Retina (tissue), 1 donor: ENCODE measurements at regions not wholly inside any gene's neighbourhood (a gene's known extent, or its start where the extent isn't known, plus 50 kb on each side); places are given as distances from the start of the nearest gene placed in this dataset.
A peak's percentile ranks its signal among the peaks of the same experiment; 100 is the strongest.

Experiments
- DNase-seq: peaks from one replicate; pipeline ENCODE4 v3.0.0-alpha.2; 2016

DNA sequence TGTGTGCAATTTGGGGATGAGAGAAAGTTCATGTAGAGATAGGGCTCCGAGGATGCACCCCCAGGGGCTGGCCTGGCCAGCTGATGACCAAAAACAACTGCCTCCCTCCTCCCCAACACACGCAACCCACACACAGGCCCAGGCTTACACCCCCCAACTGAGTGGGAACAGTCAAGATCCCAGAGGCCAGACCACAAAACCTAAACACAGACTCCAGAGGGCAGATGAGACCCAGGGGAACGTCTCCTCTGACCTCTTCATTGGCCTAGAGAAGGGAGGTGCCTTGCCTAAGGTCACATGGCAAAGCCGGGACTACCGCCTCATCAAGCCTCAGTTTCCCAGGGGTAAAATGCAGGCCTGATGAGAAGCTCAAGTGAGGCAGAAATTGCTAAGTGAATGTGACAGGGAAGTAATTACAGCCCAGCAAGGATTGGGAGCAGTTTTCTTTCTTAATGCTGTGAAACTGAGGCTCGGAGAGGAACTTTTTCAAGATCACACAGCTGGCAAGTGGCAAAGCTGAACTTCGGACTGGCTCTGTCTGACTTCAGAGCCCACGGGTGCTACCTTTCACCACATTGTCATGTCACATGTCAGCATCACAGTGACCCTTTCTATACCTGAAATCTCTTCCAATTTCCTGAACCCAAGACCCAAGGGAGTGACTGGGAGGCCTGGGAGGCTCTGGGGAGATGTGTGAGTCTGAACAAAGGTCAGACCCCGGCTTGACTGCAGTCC, 69.9 kb upstream of the WNT11 start:
- DNase-seq, result no peak

DNA sequence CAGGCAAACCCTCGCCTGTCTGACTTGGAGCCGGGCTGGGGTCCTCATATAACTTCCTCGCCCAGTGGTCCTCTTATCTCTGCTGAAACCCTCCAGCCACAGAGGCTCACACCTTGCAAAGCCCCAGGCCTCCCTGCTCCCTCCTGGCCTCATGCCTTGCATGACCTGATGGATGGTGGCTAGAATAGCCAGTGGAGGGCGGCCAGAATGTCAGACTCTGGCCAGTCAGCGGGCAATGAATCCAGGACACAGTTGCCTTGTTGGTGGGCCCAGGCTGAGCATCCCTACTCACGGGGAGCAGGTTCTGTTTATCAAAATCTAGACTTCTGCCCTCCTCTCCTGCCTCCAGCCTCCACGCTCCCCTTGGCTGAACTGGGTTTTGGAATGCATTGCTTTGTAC, 69.1 kb upstream of the WNT11 start:
- DNase-seq, result no peak

- peak; percentile 17 for DNase-seq
Observed at GRCh38 chr11:76271068-76271467, 64.8 kb upstream of the WNT11 start.

GRCh38 chr11:76270389-76270788, 64.1 kb upstream of the WNT11 start:
- DNase-seq, result peak; percentile 33

GRCh38 chr11:76269661-76270261, 63.5 kb upstream of the WNT11 start:
- no peak for DNase-seq

DNA sequence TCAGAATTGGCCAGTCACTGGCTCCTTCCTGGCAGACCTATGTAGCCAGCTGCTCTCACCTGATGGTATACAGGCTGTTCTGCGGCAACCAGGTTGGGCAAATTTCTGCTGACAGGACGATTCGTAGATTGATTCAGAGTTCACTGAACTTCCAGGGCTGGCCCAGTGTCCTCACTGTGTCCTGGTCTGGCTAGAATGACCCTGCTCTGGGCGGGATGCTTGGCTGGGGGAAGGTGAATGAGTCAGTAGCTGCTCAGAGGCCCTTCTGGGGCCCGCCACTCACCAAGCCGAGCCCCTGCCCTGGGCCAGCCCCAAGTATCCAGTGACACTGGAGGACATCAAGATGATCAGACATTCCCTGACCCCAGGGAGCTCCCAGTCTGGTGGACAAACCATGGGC, 62.9 kb upstream of the WNT11 start:
- DNase-seq, result no peak

DNA sequence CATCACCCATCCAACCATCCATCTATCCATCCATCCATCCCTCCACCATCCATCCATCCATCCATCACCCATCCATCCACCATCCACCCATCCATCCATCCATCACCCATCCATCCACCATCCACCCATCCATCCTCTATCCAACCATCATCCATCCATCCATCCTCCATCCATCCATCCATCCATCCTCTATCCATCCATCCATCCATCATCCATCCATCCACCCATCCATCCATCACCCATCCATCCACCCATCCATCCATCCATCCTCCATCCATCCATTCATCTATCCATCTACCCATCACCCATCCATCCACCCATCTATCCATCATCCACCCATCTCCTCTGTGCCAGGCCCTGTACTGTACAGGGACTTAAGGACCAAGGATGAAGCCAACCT, 62.2 kb upstream of the WNT11 start:
- DNase-seq, result no peak

GRCh38 chr11:76267556-76267955, 61.3 kb upstream of the WNT11 start:
- DNase-seq, result no peak

DNA sequence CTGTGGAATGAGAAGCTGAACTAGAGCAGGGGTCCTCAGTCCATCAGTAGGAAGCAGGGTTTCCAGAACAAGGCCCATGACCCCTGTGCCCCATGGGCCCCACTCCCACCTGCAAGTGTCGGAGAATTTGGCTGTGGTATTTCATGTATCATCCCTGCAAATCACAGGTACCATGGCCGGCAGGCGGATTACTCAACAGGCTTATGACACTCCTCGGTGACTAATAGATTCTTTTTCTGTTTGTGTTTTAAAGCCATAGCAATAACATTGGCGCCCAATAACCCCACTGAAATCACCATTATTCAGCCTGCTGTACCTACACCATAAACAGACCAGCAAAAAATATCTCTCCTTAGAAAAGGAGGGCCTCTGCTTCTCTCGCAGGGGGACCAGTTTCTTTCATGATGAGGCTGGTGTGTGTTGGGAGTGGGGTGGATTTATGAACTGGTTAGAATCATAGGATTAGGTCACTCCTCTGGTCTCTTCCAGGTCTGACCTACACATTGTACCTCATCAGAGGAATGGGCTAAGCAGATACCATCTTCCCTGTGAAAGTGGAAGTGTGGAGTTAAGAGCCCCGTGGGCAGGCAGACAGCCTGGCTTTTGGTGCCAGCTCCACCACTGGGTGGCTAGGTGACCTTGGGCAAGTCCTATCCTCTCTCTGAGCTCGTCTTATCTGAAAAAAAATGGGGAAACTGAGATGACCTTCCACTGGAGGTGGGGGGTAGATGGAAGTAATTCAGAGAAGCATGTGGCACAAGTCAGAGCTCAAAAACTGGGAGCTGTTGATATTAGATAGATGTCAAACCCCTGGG, 60.2 kb upstream of the WNT11 start:
- no peak for DNase-seq

GRCh38 chr11:76265771-76266241, 59.5 kb upstream of the WNT11 start:
- no peak for DNase-seq

DNA sequence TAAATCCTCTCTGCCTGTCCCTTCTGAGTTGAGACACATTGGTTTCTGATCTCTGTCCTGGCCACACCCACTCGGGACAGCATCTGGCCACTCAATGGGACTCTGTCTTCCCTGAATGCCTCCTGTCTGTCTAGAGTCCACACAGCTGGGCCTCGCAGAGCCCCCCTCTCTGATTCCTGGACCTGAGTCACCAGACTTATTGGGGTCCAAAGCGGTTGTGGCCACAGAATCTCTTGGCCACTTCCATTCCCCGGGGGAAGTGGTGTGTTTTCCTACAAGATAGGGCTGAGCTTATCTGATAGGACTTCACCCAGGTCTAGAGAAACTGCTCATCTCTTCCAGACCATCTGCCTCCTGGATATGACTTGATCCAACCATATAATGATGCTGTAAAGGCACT, 57.4 kb upstream of the WNT11 start:
- no peak for DNase-seq

DNA sequence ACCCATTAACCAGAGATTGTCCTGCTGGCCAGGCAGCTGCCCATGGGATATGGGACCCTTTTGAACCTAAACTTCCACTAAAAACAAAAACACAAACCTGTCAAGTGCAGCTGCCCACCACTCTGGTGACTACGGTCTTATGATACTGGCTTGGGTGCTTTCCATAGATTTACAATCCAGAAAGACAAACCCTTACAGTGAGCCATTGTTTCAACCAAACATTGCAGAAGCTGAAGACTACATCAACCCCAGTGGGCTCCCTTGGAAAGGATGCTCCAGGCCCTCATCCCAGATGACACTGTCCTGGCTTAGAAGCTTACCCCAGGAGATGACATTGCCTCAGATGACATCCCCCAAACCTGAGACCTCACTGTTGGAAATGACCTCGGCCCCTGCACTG, 56.9 kb upstream of the WNT11 start:
- DNase-seq, result no peak

DNA sequence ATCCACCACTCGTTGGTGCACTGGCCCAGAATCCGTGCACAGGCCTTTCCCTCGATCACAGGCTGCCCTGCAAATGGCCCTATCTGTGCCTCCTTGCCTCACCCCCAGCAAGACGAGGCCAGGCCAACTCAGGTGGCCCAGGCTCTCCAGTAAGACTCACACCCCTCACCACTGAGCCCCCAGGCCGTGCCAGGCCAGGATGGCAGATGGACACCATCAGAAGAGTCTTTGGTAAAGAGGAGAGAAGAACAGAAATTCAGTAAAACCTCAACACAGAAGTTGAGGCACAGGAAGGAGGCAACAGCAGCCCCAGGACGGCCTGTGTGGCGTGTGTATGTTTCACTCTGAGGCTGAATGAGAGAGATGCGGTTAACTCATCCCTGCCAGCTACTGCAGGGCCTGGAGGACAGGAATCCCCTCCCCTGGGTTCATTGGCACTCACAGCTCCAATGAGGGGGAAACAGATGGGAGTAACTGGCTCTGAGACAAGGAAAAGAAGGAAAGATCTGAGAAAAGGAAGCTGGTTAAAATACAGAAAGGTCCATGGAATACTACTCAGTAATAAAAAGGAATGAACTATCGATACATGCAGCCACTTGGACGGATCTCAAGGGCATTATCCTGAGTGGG, 54.1 kb upstream of the WNT11 start:
- no peak for DNase-seq

DNA sequence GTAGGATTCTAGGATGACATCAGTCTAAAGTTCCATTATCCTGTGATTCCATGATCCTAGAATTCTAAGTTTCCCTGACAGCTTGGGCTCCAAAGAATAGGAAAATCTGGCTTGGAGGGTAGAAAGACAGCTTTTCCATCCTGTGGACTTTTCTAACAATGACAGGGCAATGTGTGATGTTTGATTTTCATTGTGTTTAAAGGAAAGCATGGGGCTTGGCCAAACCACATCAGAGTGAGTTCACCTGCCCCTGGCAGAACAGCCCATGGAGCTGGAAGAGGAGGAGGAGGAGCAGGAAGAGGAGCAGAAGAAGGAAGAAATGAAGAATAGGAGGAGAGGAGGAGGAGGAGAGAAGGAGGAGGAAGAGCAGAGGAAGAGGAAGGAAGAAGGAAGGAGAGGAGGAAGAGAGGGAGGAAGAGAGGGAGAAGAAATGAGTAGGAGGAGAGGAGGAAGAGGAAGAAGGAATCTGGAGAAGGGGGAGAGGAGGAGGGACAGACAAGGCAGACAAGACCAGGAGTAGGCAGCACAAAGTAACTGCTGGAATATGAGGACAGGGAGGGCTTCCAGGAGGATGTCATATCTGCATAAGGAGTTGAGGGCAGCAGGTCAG, 53.1 kb upstream of the WNT11 start:
- no peak for DNase-seq

- no peak for DNase-seq
Observed at GRCh38 chr11:76257074-76257719, 50.9 kb upstream of the WNT11 start.

- DNase-seq, result no peak
Observed at GRCh38 chr11:76256448-76256847, 50.1 kb upstream of the WNT11 start.
